HEK293 (cell line): ENCODE measurements at regions not wholly inside any gene's neighbourhood (a gene's known extent, or its start where the extent isn't known, plus 50 kb on each side); places are given as distances from the start of the nearest gene placed in this dataset.

ENCODE experiments used
- CTCF ChIA-PET: fragments of 350-600 bp; formaldehyde crosslinking; extraction: SDS; loops from one replicate; lab custom pipeline; 2021; ENCODE audit warnings: antibody characterized with exemption; lab: Yijun Ruan, JAX
- POLR2A ChIA-PET: fragments of 300-600 bp; formaldehyde crosslinking; extraction: SDS; loops from one replicate; lab custom pipeline; 2020; ENCODE audit warnings: antibody characterized with exemption, inconsistent platforms; lab: Yijun Ruan, JAX
- H3K27ac ChIP-seq: fragments of 200-500 bp; sonication (Bioruptor generic); 2 replicates; pipeline ENCODE4 v1.5.1; 2014; ENCODE audit warnings: low read depth, low read length, control low read depth, inconsistent platforms; ENCODE audit errors: extremely low read depth
- H3K36me3 ChIP-seq, 2 experiments: fragments of 200-500 bp in 1 of 2; sonication (Bioruptor generic) in 1 of 2; 1 replicate in 1 of 2; 2 replicates in 1 of 2; pipeline ENCODE4 v1.5.1; 2014 to 2017; ENCODE audit warnings: inconsistent platforms in 2 of 2, low read length in 2 of 2; ENCODE audit not compliant: control insufficient read depth in 2 of 2, insufficient read depth in 1 of 2
- H3K4me1 ChIP-seq: fragments of 200-500 bp; sonication (Bioruptor generic); 2 replicates; pipeline ENCODE4 v1.5.1; 2014; ENCODE audit warnings: mild to moderate bottlenecking, low read length, inconsistent platforms; ENCODE audit not compliant: control insufficient read depth, insufficient read depth
- H3K4me3 ChIP-seq: 2 replicates; pipeline ENCODE4 v1.5.1; 2011; ENCODE audit warnings: low read depth, mild to moderate bottlenecking, control low read depth, low read length, moderate library complexity
- H3K9me3 ChIP-seq: fragments of 200-500 bp; sonication (Bioruptor generic); 2 replicates; pipeline ENCODE4 v1.5.1; 2014; ENCODE audit warnings: low read depth, low read length, inconsistent platforms; ENCODE audit not compliant: control insufficient read depth, insufficient read depth
- GLI4 ChIP-seq: fragments of 450-650 bp; formaldehyde crosslinking; IDR thresholded peaks from 2 replicates; pipeline ENCODE4 v1.5.1; 2016; ENCODE audit warnings: missing biosample characterization, missing genetic modification characterization
- HIC1 ChIP-seq: fragments of 450-650 bp; formaldehyde crosslinking; IDR thresholded peaks from 2 replicates; pipeline ENCODE4 v1.5.1; 2016; ENCODE audit warnings: missing biosample characterization, missing genetic modification characterization
- HOXA7 ChIP-seq: sonication (generic); formaldehyde crosslinking; IDR thresholded peaks from 2 replicates; pipeline ENCODE4 v1.8.1; 2022; ENCODE audit warnings: missing genetic modification reagents, borderline replicate concordance
- KLF9 ChIP-seq: fragments of 450-650 bp; formaldehyde crosslinking; IDR thresholded peaks from 2 replicates; pipeline ENCODE4 v1.5.1; 2016; ENCODE audit warnings: missing biosample characterization, missing genetic modification characterization, low read depth
- PATZ1 ChIP-seq: fragments of 450-650 bp; formaldehyde crosslinking; IDR thresholded peaks from 2 replicates; pipeline ENCODE4 v1.5.1; 2016; ENCODE audit warnings: missing biosample characterization, missing genetic modification characterization
- SALL2 ChIP-seq: fragments of 450-650 bp; formaldehyde crosslinking; IDR thresholded peaks from 2 replicates; pipeline ENCODE4 v1.5.0; 2017; ENCODE audit warnings: missing biosample characterization, mild to moderate bottlenecking, missing genetic modification characterization, borderline replicate concordance
- SCRT1 ChIP-seq: fragments of 450-650 bp; formaldehyde crosslinking; IDR thresholded peaks from 2 replicates; pipeline ENCODE4 v1.5.1; 2016; ENCODE audit warnings: missing biosample characterization, missing genetic modification characterization, borderline replicate concordance
- TSHZ1 ChIP-seq: fragments of 450-650 bp; formaldehyde crosslinking; IDR thresholded peaks from 2 replicates; pipeline ENCODE4 v1.5.1; 2016; ENCODE audit warnings: missing biosample characterization, missing genetic modification characterization, borderline replicate concordance
- ZBTB1 ChIP-seq: fragments of 450-650 bp; formaldehyde crosslinking; IDR thresholded peaks from 2 replicates; pipeline ENCODE4 v1.5.1; 2016; ENCODE audit warnings: missing biosample characterization, missing genetic modification characterization
- ZBTB8A ChIP-seq: fragments of 450-650 bp; formaldehyde crosslinking; IDR thresholded peaks from 2 replicates; pipeline ENCODE4 v1.5.1; 2016; ENCODE audit warnings: missing biosample characterization, missing genetic modification characterization
- ZFP3 ChIP-seq: fragments of 450-650 bp; formaldehyde crosslinking; IDR thresholded peaks from 2 replicates; pipeline ENCODE4 v1.5.1; 2016; ENCODE audit warnings: low read depth, missing biosample characterization, missing genetic modification characterization
- ZFP37 ChIP-seq: fragments of 450-650 bp; formaldehyde crosslinking; IDR thresholded peaks from 2 replicates; pipeline ENCODE4 v1.5.1; 2016; ENCODE audit warnings: missing biosample characterization, missing genetic modification characterization
- ZNF121 ChIP-seq: fragments of 450-650 bp; formaldehyde crosslinking; IDR thresholded peaks from 2 replicates; pipeline ENCODE4 v1.5.1; 2016; ENCODE audit warnings: missing biosample characterization, missing genetic modification characterization
- ZNF184 ChIP-seq: fragments of 450-650 bp; IDR thresholded peaks from 2 replicates; pipeline ENCODE4 v1.5.1; 2018; ENCODE audit warnings: missing biosample characterization, mild to moderate bottlenecking, missing genetic modification characterization
- ZNF362 ChIP-seq: fragments of 450-650 bp; formaldehyde crosslinking; IDR thresholded peaks from 2 replicates; pipeline ENCODE4 v1.5.1; 2016; ENCODE audit warnings: missing biosample characterization, missing genetic modification characterization
- ZNF426 ChIP-seq: fragments of 450-650 bp; formaldehyde crosslinking; IDR thresholded peaks from 2 replicates; pipeline ENCODE4 v1.5.1; 2017; ENCODE audit warnings: missing biosample characterization, missing genetic modification characterization, mild to moderate bottlenecking, inconsistent platforms, moderate library complexity
- ZNF571 ChIP-seq: fragments of 450-650 bp; formaldehyde crosslinking; IDR thresholded peaks from 2 replicates; pipeline ENCODE4 v1.5.0; 2017; ENCODE audit warnings: missing biosample characterization, missing genetic modification characterization
- ZNF654 ChIP-seq: fragments of 450-650 bp; formaldehyde crosslinking; IDR thresholded peaks from 2 replicates; pipeline ENCODE4 v1.5.1; 2016; ENCODE audit warnings: low read depth, missing biosample characterization, missing genetic modification characterization
- ZNF76 ChIP-seq: fragments of 450-650 bp; formaldehyde crosslinking; IDR thresholded peaks from 2 replicates; pipeline ENCODE4; 2016; ENCODE audit warnings: low read depth, missing biosample characterization, missing genetic modification characterization, borderline replicate concordance
- ZNF776 ChIP-seq: fragments of 450-650 bp; formaldehyde crosslinking; IDR thresholded peaks from 2 replicates; pipeline ENCODE4 v1.5.0; 2017; ENCODE audit warnings: missing biosample characterization, missing genetic modification characterization, borderline replicate concordance
- ZNF792 ChIP-seq: fragments of 450-650 bp; formaldehyde crosslinking; IDR thresholded peaks from 2 replicates; pipeline ENCODE4 v1.5.1; 2016; ENCODE audit warnings: missing biosample characterization, missing genetic modification characterization

- no peak for TF ChIP-seq SCRT1 (tag by site-specific recombination)
- no peak for TF ChIP-seq ZFP3
- no peak for TF ChIP-seq ZNF121 (tag by site-specific recombination)
- no peak for TF ChIP-seq ZNF571 (tag by site-specific recombination)
- no peak for TF ChIP-seq ZNF426
- TF ChIP-seq ZNF362 (tag by site-specific recombination), result no peak
- TF ChIP-seq KLF9 (tag by site-specific recombination), result no peak
These were observed 129.0 kb upstream of the SGK1 start (continued) for GRCh38 chr6:134446896-134447295.

GRCh38 chr6:134446218-134446848 is 128.4 kb upstream of the SGK1 start:
- no peak overlapping the region for H3K4me3 ChIP-seq
- ChIA-PET POLR2A (no interaction called here), CTCF (no interaction called here)

GRCh38 chr6:134443009-134443408 is 125.1 kb upstream of the SGK1 start:
- CTCF ChIA-PET, result interaction anchor here (0.6 kb wide), 1 partner anchor 154 kb away, joined by 3 read pairs; no protein-coding TSS in a partner anchor
- no peak overlapping the region for H3K27ac ChIP-seq
- H3K9me3 ChIP-seq, result no peaks in the 10 kb centered on the region
- TF ChIP-seq GLI4 (tag by site-specific recombination), result no peak
- TF ChIP-seq ZNF776 (tag by site-specific recombination), result no peak
- POLR2A ChIA-PET, result no interaction called here
- no peak overlapping the region for H3K4me3 ChIP-seq
- H3K4me1 ChIP-seq, result no peaks in the 10 kb centered on the region
- no peaks in the 10 kb centered on the region for H3K36me3 ChIP-seq

More at GRCh38 chr6:134446218-134446848, 128.4 kb upstream of the SGK1 start:
- Histone ChIP-seq H3K27ac (no peak overlapping the region), H3K36me3 (no peaks in the 10 kb centered on the region), H3K9me3 (no peaks in the 10 kb centered on the region), H3K4me1 (no peaks in the 10 kb centered on the region)
- no peak for TF ChIP-seq ZNF654 (tag by site-specific recombination)

- H3K9me3 ChIP-seq, result no peaks in the 10 kb centered on the region
- H3K27ac ChIP-seq, result no peak overlapping the region
- H3K4me3 ChIP-seq, result no peak overlapping the region
- no peaks in the 10 kb centered on the region for H3K36me3 ChIP-seq
- ChIA-PET CTCF (interaction anchor here (0.6 kb wide), 1 partner anchor 155 kb away, joined by 3 read pairs; no protein-coding TSS in a partner anchor), POLR2A (no interaction called here)
- H3K4me1 ChIP-seq, result no peaks in the 10 kb centered on the region
- TF ChIP-seq TSHZ1 (tag by site-specific recombination) (no peak), HOXA7 (CRISPR knock-in tag) (no peak), SALL2 (tag by site-specific recombination) (no peak), ZBTB1 (no peak), PATZ1 (tag by site-specific recombination) (no peak), ZFP37 (tag by site-specific recombination) (no peak), HIC1 (no peak), ZNF792 (no peak), ZBTB8A (no peak), ZNF184 (no peak), ZNF76 (tag by site-specific recombination) (no peak)
These were observed 124.2 kb upstream of the SGK1 start for GRCh38 chr6:134442073-134442472.
